DOHH2 (cell line): ENCODE measurements at regions not wholly inside any gene's neighbourhood (a gene's known extent, or its start where the extent isn't known, plus 50 kb on each side); places are given as distances from the start of the nearest gene placed in this dataset.

Experiments used
- H3F3A ChIP-seq: fragments of 200-600 bp; sonication (generic), shearing (Covaris generic); 2 replicates; pipeline ENCODE4 v1.6.0; 2016; ENCODE audit warnings: antibody characterized with exemption, mild to moderate bottlenecking; ENCODE audit not compliant: control insufficient read depth, insufficient read depth
- H3K27ac ChIP-seq: fragments of 200-600 bp; sonication (generic); 2 replicates; pipeline ENCODE4 v1.5.1; 2014; ENCODE audit warnings: low read depth, mild to moderate bottlenecking, low read length, moderate library complexity
- H3K27me3 ChIP-seq: fragments of 200-600 bp; sonication (generic); 2 replicates; pipeline ENCODE4 v1.6.1; 2014; ENCODE audit warnings: mild to moderate bottlenecking, low read length, mixed read lengths; ENCODE audit not compliant: control insufficient read depth
- H3K36me3 ChIP-seq: fragments of 200-600 bp; sonication (generic); 2 replicates; pipeline ENCODE4 v1.6.1; 2014; ENCODE audit warnings: mild to moderate bottlenecking, low read length, moderate library complexity, mixed read lengths; ENCODE audit not compliant: control insufficient read depth
- H3K4me1 ChIP-seq: fragments of 200-600 bp; sonication (generic); 2 replicates; pipeline ENCODE4 v1.6.1; 2014; ENCODE audit warnings: mild to moderate bottlenecking, low read length, mixed read lengths; ENCODE audit not compliant: control insufficient read depth
- H3K4me2 ChIP-seq: fragments of 200-600 bp; sonication (generic); 2 replicates; pipeline ENCODE4 v1.6.0; 2014; ENCODE audit warnings: mild to moderate bottlenecking, low read length, moderate library complexity
- H3K4me3 ChIP-seq: fragments of 200-600 bp; sonication (generic); 2 replicates; pipeline ENCODE4 v1.5.1; 2014; ENCODE audit warnings: mild to moderate bottlenecking, low read length, mixed read lengths
- H3K79me2 ChIP-seq: fragments of 200-600 bp; sonication (generic); 2 replicates; pipeline ENCODE4 v1.6.1; 2014; ENCODE audit warnings: mild to moderate bottlenecking, low read length, mixed read lengths; ENCODE audit not compliant: control insufficient read depth
- H3K9me2 ChIP-seq: fragments of 200-600 bp; sonication (generic); replicated peaks from 2 replicates; pipeline ENCODE4 v1.6.1; 2014; ENCODE audit warnings: mild to moderate bottlenecking, low read length, mixed read lengths; ENCODE audit not compliant: control insufficient read depth
- H3K9me3 ChIP-seq: fragments of 200-600 bp; sonication (generic); 2 replicates; pipeline ENCODE4 v1.6.1; 2014; ENCODE audit warnings: antibody characterized with exemption, low read length, mixed read lengths; ENCODE audit not compliant: control insufficient read depth, insufficient read depth
- H4K20me1 ChIP-seq: fragments of 200-600 bp; sonication (generic); 2 replicates; pipeline ENCODE4 v1.6.0; 2014; ENCODE audit warnings: low read depth, mild to moderate bottlenecking, antibody characterized with exemption, low read length, moderate library complexity; ENCODE audit not compliant: control insufficient read depth, insufficient read depth
- CTCF ChIP-seq: fragments of 200-600 bp; sonication (generic); IDR thresholded peaks from one replicate; pipeline ENCODE4 v1.5.1; 2014; ENCODE audit warnings: antibody characterized with exemption, mild to moderate bottlenecking, low read depth, low read length; ENCODE audit not compliant: poor library complexity, severe bottlenecking
- EZH2phosphoT487 ChIP-seq: fragments of 200-600 bp; sonication (generic); IDR thresholded peaks from 2 replicates; pipeline ENCODE4 v1.6.1; 2017; ENCODE audit warnings: borderline replicate concordance, mild to moderate bottlenecking, antibody characterized with exemption, low read length, moderate library complexity, mixed read lengths

- TF ChIP-seq CTCF: no peak
- no peak for TF ChIP-seq EZH2phosphoT487
- H3K79me2 ChIP-seq: no peaks in the 10 kb centered on the region
- no peak overlapping the region for H3K4me2 ChIP-seq
- H3K27me3 ChIP-seq: no peaks in the 10 kb centered on the region
- H3F3A ChIP-seq: no peaks in the 10 kb centered on the region
- no peaks in the 10 kb centered on the region for H3K9me3 ChIP-seq
- no peak overlapping the region for H3K27ac ChIP-seq
- H3K9me2 ChIP-seq: no peaks in the 10 kb centered on the region
- H3K4me1 ChIP-seq: no peaks in the 10 kb centered on the region
- no peaks in the 10 kb centered on the region for H4K20me1 ChIP-seq
- no peak overlapping the region for H3K4me3 ChIP-seq
- H3K36me3 ChIP-seq: no peaks in the 10 kb centered on the region
These were observed 402.5 kb upstream of the SPRED2 start for GRCh38 chr2:65834771-65835475.

GRCh38 chr2:65834062-65834461, 401.7 kb upstream of the SPRED2 start:
- no peaks in the 10 kb centered on the region for H3K36me3 ChIP-seq
- H3K4me3 ChIP-seq: no peak overlapping the region
- no peaks in the 10 kb centered on the region for H3K79me2 ChIP-seq
- no peaks in the 10 kb centered on the region for H3K9me3 ChIP-seq
- no peak overlapping the region for H3K4me2 ChIP-seq
- H3K4me1 ChIP-seq: no peaks in the 10 kb centered on the region
- H3F3A ChIP-seq: no peaks in the 10 kb centered on the region
- no peak for TF ChIP-seq EZH2phosphoT487
- TF ChIP-seq CTCF: no peak
- no peaks in the 10 kb centered on the region for H4K20me1 ChIP-seq
- H3K9me2 ChIP-seq: no peaks in the 10 kb centered on the region
- no peak overlapping the region for H3K27ac ChIP-seq
- H3K27me3 ChIP-seq: no peaks in the 10 kb centered on the region

GRCh38 chr2:65831509-65831908, 399.1 kb upstream of the SPRED2 start:
- no peaks in the 10 kb centered on the region for H3F3A ChIP-seq
- no peak overlapping the region for H3K4me2 ChIP-seq
- H3K27me3 ChIP-seq: no peaks in the 10 kb centered on the region
- no peaks in the 10 kb centered on the region for H3K36me3 ChIP-seq
- no peak overlapping the region for H3K27ac ChIP-seq
- TF ChIP-seq CTCF: no peak
- no peak for TF ChIP-seq EZH2phosphoT487
- H3K4me3 ChIP-seq: no peak overlapping the region
- no peaks in the 10 kb centered on the region for H3K9me2 ChIP-seq
- no peaks in the 10 kb centered on the region for H3K79me2 ChIP-seq
- no peaks in the 10 kb centered on the region for H3K9me3 ChIP-seq
- no peaks in the 10 kb centered on the region for H4K20me1 ChIP-seq
- H3K4me1 ChIP-seq: no peaks in the 10 kb centered on the region
